ENCODE measurements at regions not wholly inside any gene's neighbourhood (a gene's known extent, or its start where the extent isn't known, plus 50 kb on each side); places are given as distances from the start of the nearest gene placed in this dataset.

GRCh38 chr6:120534954-120535353 lies 799.3 kb downstream of the TBC1D32 start (continued):
- TF ChIP-seq ZNF337 (CRISPR knock-in tag; IDR thresholded peaks at IDR 0.05; ENCODE audit: borderline replicate concordance, low read depth), result no peak
- TF ChIP-seq HOXA7 (CRISPR knock-in tag; IDR thresholded peaks at IDR 0.05), result no peak
- no peak for TF ChIP-seq ZNF891 (CRISPR knock-in tag; IDR thresholded peaks at IDR 0.05)
- TF ChIP-seq ZNF614 (CRISPR knock-in tag; IDR thresholded peaks at IDR 0.05; ENCODE audit: borderline replicate concordance), result no peak
- TF ChIP-seq ZSCAN21 (CRISPR knock-in tag; IDR thresholded peaks at IDR 0.05; ENCODE audit: borderline replicate concordance), result no peak
- no peak for TF ChIP-seq SOX6 (IDR thresholded peaks at IDR 0.05)
- no peak for TF ChIP-seq SOX6 (CRISPR knock-in tag; IDR thresholded peaks at IDR 0.05)
- TF ChIP-seq ZFP91 (CRISPR knock-in tag; IDR thresholded peaks at IDR 0.05; ENCODE audit: borderline replicate concordance), result no peak

GRCh38 chr6:120526576-120526975 lies 807.7 kb downstream of the TBC1D32 start:
- Histone ChIP-seq H3K36me3 (replicated peaks in 1 of 2; ENCODE audit: control insufficient read depth in 1 of 2, insufficient read depth in 2 of 2, low read length in 2 of 2) (no peaks in the 10 kb centered on the region), H4K20me1 (ENCODE audit: insufficient read depth, low read length) (no peaks in the 10 kb centered on the region), H3K9ac (ENCODE audit: insufficient read depth, low read depth, low read length) (no peak overlapping the region), H3K9me3 (ENCODE audit: low read length) (peaks cover 29% of the 10 kb centered on the region), H3K27me3 (ENCODE audit: control insufficient read depth in 1 of 2, insufficient read depth in 2 of 2, low read length in 2 of 2) (no peaks in the 10 kb centered on the region), H3K4me3 (replicated peaks in 1 of 3; ENCODE audit: insufficient read depth in 1 of 3, low read depth in 2 of 3, low read length in 3 of 3) (no peak overlapping the region), H2AFZ (ENCODE audit: low read length) (no peak overlapping the region), H3K79me2 (ENCODE audit: insufficient read depth, low read length) (no peaks in the 10 kb centered on the region), H3K4me1 (ENCODE audit: insufficient read depth, low read length) (no peaks in the 10 kb centered on the region), H3K27ac (ENCODE audit: extremely low read length, insufficient read depth, low read length) (no peak overlapping the region), H3K4me2 (ENCODE audit: low read depth, low read length) (no peak overlapping the region)
- ChIA-PET POLR2A (no interaction called here), CTCF (ENCODE audit: low intra/inter-chr PET ratio, low total read pairs) (no interaction called here)
- WGBS (ENCODE audit: low lambda C conversion rate), result 4% methylated on average over 2 of the region's 2 CpGs
- FAIRE-seq (no peak), ATAC-seq (no peak), DNase-seq (ENCODE audit: low spot score) (no peak)
- in situ Hi-C loops (cut with HindIII; ENCODE audit: extremely low pct_ligation_motif_present, low pct_unique_long_range_greater_than_20kb), result no loop called here
- no TSS peak for BruUV-seq (replicated peaks)
- TF ChIP-seq BRD4 (CRISPR knock-in tag; IDR thresholded peaks at IDR 0.05) (no peak), MAFF (IDR thresholded peaks at IDR 0.05; ENCODE audit: low read depth, low read length) (peak; percentile 54; the same call in 1 of the 2 replicates), ZNF430 (CRISPR knock-in tag; IDR thresholded peaks at IDR 0.05) (no peak), MAFK (conservative IDR thresholded peaks at IDR 0.05 in 1 of 2, IDR thresholded peaks at IDR 0.05 in 1 of 2; ENCODE audit: low read length in 2 of 2) (peak in 1 of 2 experiments; percentile 62; a peak in 2 of 4 replicates), ZMAT3 (CRISPR knock-in tag; conservative IDR thresholded peaks at IDR 0.05) (no peak)
- intact Hi-C loops (cut with micrococcal nuclease; ENCODE audit: unreplicated experiment), result no loop called here
